ENCODE measurements at regions not wholly inside any gene's neighbourhood (a gene's known extent, or its start where the extent isn't known, plus 50 kb on each side); places are given as distances from the start of the nearest gene placed in this dataset.

- H3K4me3 ChIP-seq (ENCODE audit: low read length): no peak overlapping the region
- H3K27ac ChIP-seq (ENCODE audit: low read length): no peak overlapping the region
- no peak for DNase-seq
- H3K27me3 ChIP-seq (ENCODE audit: control insufficient read depth, insufficient read depth, low read length): no peaks in the 10 kb centered on the region
- H3K9me3 ChIP-seq (ENCODE audit: control insufficient read depth, low read depth, low read length): no peaks in the 10 kb centered on the region
- H3K36me3 ChIP-seq (ENCODE audit: control insufficient read depth, insufficient read depth, low read length): no peaks in the 10 kb centered on the region
- 100% methylated on average over 1 of the region's 1 CpG for WGBS (ENCODE audit: insufficient coverage, low lambda C conversion rate)
- no peaks in the 10 kb centered on the region for H3K4me1 ChIP-seq (ENCODE audit: control insufficient read depth, insufficient read depth, low read length)
Measured at GRCh38 chr14:62101189-62101588, 339.0 kb downstream of the SNAPC1 start.

- no peaks in the 10 kb centered on the region for H3K27me3 ChIP-seq (ENCODE audit: control insufficient read depth, insufficient read depth, low read length)
- no peak overlapping the region for H3K4me3 ChIP-seq (ENCODE audit: low read length)
- no peaks in the 10 kb centered on the region for H3K4me1 ChIP-seq (ENCODE audit: control insufficient read depth, insufficient read depth, low read length)
- DNase-seq: no peak
- H3K27ac ChIP-seq (ENCODE audit: low read length): no peak overlapping the region
- H3K9me3 ChIP-seq (ENCODE audit: control insufficient read depth, low read depth, low read length): no peaks in the 10 kb centered on the region
- no peaks in the 10 kb centered on the region for H3K36me3 ChIP-seq (ENCODE audit: control insufficient read depth, insufficient read depth, low read length)
- 86% methylated on average over 1 of the region's 3 CpGs for WGBS (ENCODE audit: insufficient coverage, low lambda C conversion rate)
Measured at GRCh38 chr14:62101673-62102348, 339.6 kb downstream of the SNAPC1 start.

- no peaks in the 10 kb centered on the region for H3K4me1 ChIP-seq (ENCODE audit: control insufficient read depth, insufficient read depth, low read length)
- H3K36me3 ChIP-seq (ENCODE audit: control insufficient read depth, insufficient read depth, low read length): no peaks in the 10 kb centered on the region
- H3K27ac ChIP-seq (ENCODE audit: low read length): no peak overlapping the region
- WGBS (ENCODE audit: insufficient coverage, low lambda C conversion rate): no CpG with 5 or more reads among the region's 3 CpGs
- no peak for DNase-seq
- no peaks in the 10 kb centered on the region for H3K27me3 ChIP-seq (ENCODE audit: control insufficient read depth, insufficient read depth, low read length)
- no peaks in the 10 kb centered on the region for H3K9me3 ChIP-seq (ENCODE audit: control insufficient read depth, low read depth, low read length)
- no peak overlapping the region for H3K4me3 ChIP-seq (ENCODE audit: low read length)
Measured at GRCh38 chr14:62102349-62102725, 340.1 kb downstream of the SNAPC1 start.

- no peaks in the 10 kb centered on the region for H3K9me3 ChIP-seq (ENCODE audit: control insufficient read depth, low read depth, low read length)
- no peak for DNase-seq
- H3K4me3 ChIP-seq (ENCODE audit: low read length): no peak overlapping the region
- WGBS (ENCODE audit: insufficient coverage, low lambda C conversion rate): no CpG with 5 or more reads among the region's 4 CpGs
- no peak overlapping the region for H3K27ac ChIP-seq (ENCODE audit: low read length)
- H3K36me3 ChIP-seq (ENCODE audit: control insufficient read depth, insufficient read depth, low read length): no peaks in the 10 kb centered on the region
- no peaks in the 10 kb centered on the region for H3K4me1 ChIP-seq (ENCODE audit: control insufficient read depth, insufficient read depth, low read length)
- no peaks in the 10 kb centered on the region for H3K27me3 ChIP-seq (ENCODE audit: control insufficient read depth, insufficient read depth, low read length)
Measured at GRCh38 chr14:62103464-62103863, 341.2 kb downstream of the SNAPC1 start.

GRCh38 chr14:62110941-62111340, 348.7 kb downstream of the SNAPC1 start:
- Histone ChIP-seq H3K4me3 (ENCODE audit: low read length) (no peak overlapping the region), H3K4me1 (ENCODE audit: control insufficient read depth, insufficient read depth, low read length) (no peaks in the 10 kb centered on the region), H3K9me3 (ENCODE audit: control insufficient read depth, low read depth, low read length) (no peaks in the 10 kb centered on the region), H3K27me3 (ENCODE audit: control insufficient read depth, insufficient read depth, low read length) (peaks cover 11% of the 10 kb centered on the region), H3K27ac (ENCODE audit: low read length) (no peak overlapping the region), H3K36me3 (ENCODE audit: control insufficient read depth, insufficient read depth, low read length) (no peaks in the 10 kb centered on the region)
- DNase-seq: no peak

- peak; percentile 58 to 64 for DNase-seq
- Histone ChIP-seq H3K36me3 (ENCODE audit: control insufficient read depth, insufficient read depth, low read length) (no peaks in the 10 kb centered on the region), H3K9me3 (ENCODE audit: control insufficient read depth, low read depth, low read length) (peaks cover 2% of the 10 kb centered on the region), H3K27me3 (ENCODE audit: control insufficient read depth, insufficient read depth, low read length) (peaks cover 57% of the 10 kb centered on the region), H3K4me3 (ENCODE audit: low read length) (peak overlapping the region; percentile 13), H3K27ac (ENCODE audit: low read length) (no peak overlapping the region), H3K4me1 (ENCODE audit: control insufficient read depth, insufficient read depth, low read length) (peaks cover 2% of the 10 kb centered on the region)
- WGBS (ENCODE audit: insufficient coverage, low lambda C conversion rate): no CpG with 5 or more reads among the region's 56 CpGs
Measured at GRCh38 chr14:62117010-62117750, 355.0 kb downstream of the SNAPC1 start.

- Histone ChIP-seq H3K36me3 (ENCODE audit: control insufficient read depth, insufficient read depth, low read length) (no peaks in the 10 kb centered on the region), H3K27me3 (ENCODE audit: control insufficient read depth, insufficient read depth, low read length) (peaks cover 59% of the 10 kb centered on the region), H3K4me1 (ENCODE audit: control insufficient read depth, insufficient read depth, low read length) (peaks cover 2% of the 10 kb centered on the region), H3K27ac (ENCODE audit: low read length) (no peak overlapping the region), H3K9me3 (ENCODE audit: control insufficient read depth, low read depth, low read length) (peaks cover 2% of the 10 kb centered on the region), H3K4me3 (ENCODE audit: low read length) (peak overlapping the region; percentile 13)
- no CpG with 5 or more reads among the region's 10 CpGs for WGBS (ENCODE audit: insufficient coverage, low lambda C conversion rate)
- DNase-seq: peak in 1 of 2 donors; percentile 4
Measured at GRCh38 chr14:62117751-62118105, 355.5 kb downstream of the SNAPC1 start.

- Histone ChIP-seq H3K27me3 (ENCODE audit: control insufficient read depth, insufficient read depth, low read length) (peaks cover 59% of the 10 kb centered on the region), H3K36me3 (ENCODE audit: control insufficient read depth, insufficient read depth, low read length) (no peaks in the 10 kb centered on the region), H3K4me3 (ENCODE audit: low read length) (no peak overlapping the region), H3K9me3 (ENCODE audit: control insufficient read depth, low read depth, low read length) (peaks cover 2% of the 10 kb centered on the region), H3K4me1 (ENCODE audit: control insufficient read depth, insufficient read depth, low read length) (peaks cover 2% of the 10 kb centered on the region), H3K27ac (ENCODE audit: low read length) (no peak overlapping the region)
- WGBS (ENCODE audit: insufficient coverage, low lambda C conversion rate): 20% methylated on average over 1 of the region's 4 CpGs
- no peak for DNase-seq
Measured at GRCh38 chr14:62118461-62118860, 356.2 kb downstream of the SNAPC1 start.

GRCh38 chr14:62118871-62119270, 356.7 kb downstream of the SNAPC1 start:
- Histone ChIP-seq H3K36me3 (ENCODE audit: control insufficient read depth, insufficient read depth, low read length) (no peaks in the 10 kb centered on the region), H3K4me3 (ENCODE audit: low read length) (no peak overlapping the region), H3K4me1 (ENCODE audit: control insufficient read depth, insufficient read depth, low read length) (peaks cover 2% of the 10 kb centered on the region), H3K27me3 (ENCODE audit: control insufficient read depth, insufficient read depth, low read length) (peaks cover 59% of the 10 kb centered on the region), H3K27ac (ENCODE audit: low read length) (no peak overlapping the region), H3K9me3 (ENCODE audit: control insufficient read depth, low read depth, low read length) (peaks cover 2% of the 10 kb centered on the region)
- WGBS (ENCODE audit: insufficient coverage, low lambda C conversion rate): 100% methylated on average over 2 of the region's 6 CpGs
- DNase-seq: no peak

- peaks cover 20% of the 10 kb centered on the region for H3K27me3 ChIP-seq (ENCODE audit: control insufficient read depth, insufficient read depth, low read length)
- H3K4me1 ChIP-seq (ENCODE audit: control insufficient read depth, insufficient read depth, low read length): no peaks in the 10 kb centered on the region
- no CpG with 5 or more reads among the region's 2 CpGs for WGBS (ENCODE audit: insufficient coverage, low lambda C conversion rate)
Measured at GRCh38 chr14:62123961-62124360, 361.7 kb downstream of the SNAPC1 start.

GRCh38 chr14:62125793-62126192, 363.6 kb downstream of the SNAPC1 start:
- no peak overlapping the region for H3K27ac ChIP-seq (ENCODE audit: low read length)
- H3K9me3 ChIP-seq (ENCODE audit: control insufficient read depth, low read depth, low read length): no peaks in the 10 kb centered on the region

More at GRCh38 chr14:62123961-62124360, 361.7 kb downstream of the SNAPC1 start:
- H3K4me3 ChIP-seq (ENCODE audit: low read length): no peak overlapping the region
- no peak for DNase-seq
- H3K36me3 ChIP-seq (ENCODE audit: control insufficient read depth, insufficient read depth, low read length): no peaks in the 10 kb centered on the region
- H3K9me3 ChIP-seq (ENCODE audit: control insufficient read depth, low read depth, low read length): no peaks in the 10 kb centered on the region
- no peak overlapping the region for H3K27ac ChIP-seq (ENCODE audit: low read length)

More at GRCh38 chr14:62125793-62126192, 363.6 kb downstream of the SNAPC1 start:
- Histone ChIP-seq H3K4me1 (ENCODE audit: control insufficient read depth, insufficient read depth, low read length) (no peaks in the 10 kb centered on the region), H3K27me3 (ENCODE audit: control insufficient read depth, insufficient read depth, low read length) (peaks cover 9% of the 10 kb centered on the region), H3K36me3 (ENCODE audit: control insufficient read depth, insufficient read depth, low read length) (no peaks in the 10 kb centered on the region), H3K4me3 (ENCODE audit: low read length) (no peak overlapping the region)
- DNase-seq: no peak

Measured in large intestine (tissue), 3 donors.